ENCODE measurements at regions not wholly inside any gene's neighbourhood (a gene's known extent, or its start where the extent isn't known, plus 50 kb on each side); places are given as distances from the start of the nearest gene placed in this dataset.
"Not testable (repeated sequence)": the region's sequence is repeated elsewhere in the genome, so short reads cannot be mapped to it uniquely, and the experiment has no call there.

GRCh38 chr15:70522323-70522966 lies 240.9 kb downstream of the UACA start:
- DNase-seq: no peak

GRCh38 chr15:70521576-70522322 lies 241.6 kb downstream of the UACA start:
- no peak for DNase-seq

- DNase-seq: no peak
Measured at GRCh38 chr15:70519616-70520015, 243.7 kb downstream of the UACA start.

- DNase-seq: no peak
Measured at GRCh38 chr15:70519004-70519365, 244.4 kb downstream of the UACA start.

GRCh38 chr15:70518201-70519003 lies 245.0 kb downstream of the UACA start:
- DNase-seq: no peak

- DNase-seq: no peak
Measured at GRCh38 chr15:70517194-70517590, 246.2 kb downstream of the UACA start.

GRCh38 chr15:70516408-70517193 lies 246.8 kb downstream of the UACA start:
- no peak for DNase-seq

GRCh38 chr15:70514251-70514650 lies 249.1 kb downstream of the UACA start:
- no peak for DNase-seq

GRCh38 chr15:70513819-70514218 lies 249.5 kb downstream of the UACA start:
- no peak for DNase-seq

- DNase-seq: no peak
Measured at GRCh38 chr15:70512772-70513362, 250.5 kb downstream of the UACA start.

GRCh38 chr15:70511972-70512587 lies 251.3 kb downstream of the UACA start:
- not testable (repeated sequence) for DNase-seq

- DNase-seq: no peak
Measured at GRCh38 chr15:70510433-70510832, 252.9 kb downstream of the UACA start.

- DNase-seq: no peak
Measured at GRCh38 chr15:70509731-70510143, 253.6 kb downstream of the UACA start.

GRCh38 chr15:70509282-70509662 lies 254.1 kb downstream of the UACA start:
- no peak for DNase-seq

- DNase-seq: no peak
Measured at GRCh38 chr15:70508561-70509281, 254.6 kb downstream of the UACA start.

GRCh38 chr15:70507772-70508371 lies 255.5 kb downstream of the UACA start:
- no peak for DNase-seq

GRCh38 chr15:70505936-70506912 lies 257.1 kb downstream of the UACA start:
- DNase-seq: no peak

GRCh38 chr15:70505411-70505919 lies 257.9 kb downstream of the UACA start:
- DNase-seq: no peak

GRCh38 chr15:70504988-70505387 lies 258.4 kb downstream of the UACA start:
- DNase-seq: no peak

Data from NCI-H2081 treated with DMSO at 0.1 percent for 48 hours (cell line).